ENCODE measurements at regions not wholly inside any gene's neighbourhood (a gene's known extent, or its start where the extent isn't known, plus 50 kb on each side); places are given as distances from the start of the nearest gene placed in this dataset.

DNA sequence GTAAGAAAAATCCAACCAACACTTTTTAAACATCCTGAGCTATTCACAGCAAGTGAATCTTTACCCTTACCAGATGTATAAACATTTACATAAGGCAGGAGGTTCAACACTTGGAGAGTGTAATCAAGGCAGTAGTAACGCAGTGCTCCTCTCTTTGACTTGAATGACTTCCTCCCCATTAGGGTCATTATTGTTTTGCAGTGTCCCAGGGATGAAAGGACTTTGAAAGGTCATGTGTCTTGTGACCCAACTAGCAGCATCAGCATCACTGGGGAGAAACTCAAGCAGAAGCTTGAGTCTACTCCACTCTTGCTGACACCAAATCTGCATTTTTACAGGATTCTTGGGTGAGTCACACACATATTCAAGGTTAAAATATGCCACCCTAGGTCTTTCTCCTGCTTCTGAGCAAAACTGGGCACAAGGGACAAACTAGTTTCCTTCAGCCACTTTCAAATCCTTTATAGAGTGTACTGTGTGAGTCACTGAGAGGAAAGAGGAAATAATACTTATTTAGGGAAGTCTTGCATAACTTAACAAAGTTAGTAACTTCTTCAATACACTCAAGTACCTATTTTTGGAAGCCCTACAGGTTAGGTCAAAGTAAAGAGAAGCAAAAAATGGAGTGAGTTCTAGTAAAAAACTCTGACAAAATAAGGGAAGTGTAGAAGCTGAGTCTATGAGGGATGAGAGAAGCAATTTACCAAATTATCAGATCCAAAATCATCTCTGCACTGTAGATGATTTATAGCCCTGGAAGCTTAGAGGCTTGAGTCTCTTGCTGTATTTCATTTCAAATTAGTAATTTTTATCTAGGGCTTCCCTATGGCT lies 51.0 kb upstream of the EML4 start:
- CTCF ChIA-PET = interaction anchor here (0.6 kb wide), 1 partner anchor 46 kb away, joined by 3 read pairs; no protein-coding TSS in a partner anchor
- Histone ChIP-seq H3K4me2 (peak overlapping the region; percentile 48), H3K4me3 (no peak overlapping the region), H2AFZ (no peak overlapping the region), H3F3A (ENCODE audit: insufficient read depth, low read depth) (peaks cover 38% of the 10 kb centered on the region), H3K27ac (peak overlapping the region; percentile 79), H3K79me2 (ENCODE audit: low read depth) (no peaks in the 10 kb centered on the region), H4K20me1 (ENCODE audit: insufficient read depth) (no peaks in the 10 kb centered on the region), H3K27me3 (ENCODE audit: insufficient read depth, low read depth) (no peaks in the 10 kb centered on the region), H3K9me2 (ENCODE audit: insufficient read depth) (no peaks in the 10 kb centered on the region), H3K4me1 (replicated peaks; ENCODE audit: insufficient read depth) (peaks cover 43% of the 10 kb centered on the region), H3K36me3 (ENCODE audit: low read depth) (no peaks in the 10 kb centered on the region), H3K9me3 (ENCODE audit: insufficient read depth, low read depth) (peaks cover 11% of the 10 kb centered on the region)
- peak; percentile 57 to 100 for DNase-seq
- no peak for TF ChIP-seq EZH2 (IDR thresholded peaks at IDR 0.05; ENCODE audit: low read depth)
- TF ChIP-seq, protein P1, sequence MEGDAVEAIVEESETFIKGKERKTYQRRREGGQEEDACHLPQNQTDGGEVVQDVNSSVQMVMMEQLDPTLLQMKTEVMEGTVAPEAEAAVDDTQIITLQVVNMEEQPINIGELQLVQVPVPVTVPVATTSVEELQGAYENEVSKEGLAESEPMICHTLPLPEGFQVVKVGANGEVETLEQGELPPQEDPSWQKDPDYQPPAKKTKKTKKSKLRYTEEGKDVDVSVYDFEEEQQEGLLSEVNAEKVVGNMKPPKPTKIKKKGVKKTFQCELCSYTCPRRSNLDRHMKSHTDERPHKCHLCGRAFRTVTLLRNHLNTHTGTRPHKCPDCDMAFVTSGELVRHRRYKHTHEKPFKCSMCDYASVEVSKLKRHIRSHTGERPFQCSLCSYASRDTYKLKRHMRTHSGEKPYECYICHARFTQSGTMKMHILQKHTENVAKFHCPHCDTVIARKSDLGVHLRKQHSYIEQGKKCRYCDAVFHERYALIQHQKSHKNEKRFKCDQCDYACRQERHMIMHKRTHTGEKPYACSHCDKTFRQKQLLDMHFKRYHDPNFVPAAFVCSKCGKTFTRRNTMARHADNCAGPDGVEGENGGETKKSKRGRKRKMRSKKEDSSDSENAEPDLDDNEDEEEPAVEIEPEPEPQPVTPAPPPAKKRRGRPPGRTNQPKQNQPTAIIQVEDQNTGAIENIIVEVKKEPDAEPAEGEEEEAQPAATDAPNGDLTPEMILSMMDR (conservative IDR thresholded peaks at IDR 0.05) = no peak
- intact Hi-C loops (cut with micrococcal nuclease; ENCODE audit: unreplicated experiment) = loop anchor here (1.0 to 2.0 kb wide), 2 partner anchors 15 kb away; no protein-coding TSS in a partner anchor
- BruUV-seq (replicated peaks) = no TSS peak
- POLR2A ChIA-PET (ENCODE audit: unreplicated experiment) = no interaction called here

DNA sequence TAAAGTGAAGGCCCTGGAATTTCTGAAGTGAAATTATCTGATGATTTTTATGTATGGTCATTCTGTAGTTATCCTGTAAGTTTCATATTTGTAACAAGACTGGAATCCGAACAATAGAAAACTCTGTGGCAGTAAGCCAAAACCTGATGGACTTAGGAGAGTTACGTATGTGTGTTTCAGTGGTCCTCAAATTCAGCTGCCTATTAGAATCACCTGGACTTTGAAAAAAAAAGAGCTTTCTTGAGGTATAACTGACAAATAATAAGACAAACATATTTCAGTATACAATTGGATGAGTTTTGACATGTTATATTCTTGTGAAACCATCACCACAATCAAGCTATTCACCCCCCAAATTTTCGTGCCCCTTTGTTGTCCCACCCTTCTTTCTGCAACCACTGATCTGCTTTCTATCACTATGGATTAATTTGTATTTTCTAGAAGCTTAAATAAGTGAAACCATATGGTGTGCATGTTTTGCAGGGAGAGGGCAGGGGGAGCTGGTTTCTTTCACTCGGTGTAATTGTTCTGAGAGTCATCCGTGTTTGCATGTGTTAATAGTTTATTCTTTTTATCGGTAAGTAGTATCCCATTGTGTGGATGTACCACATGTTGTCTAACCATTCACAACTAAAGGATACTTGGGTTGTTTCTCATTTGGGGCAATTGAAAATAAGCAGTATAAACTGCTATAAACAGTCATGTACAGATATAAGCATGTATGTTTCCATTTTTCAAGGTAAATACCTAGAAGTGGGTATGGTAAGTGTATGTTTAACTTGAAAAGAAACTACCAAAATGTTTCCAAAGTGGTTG lies 50.2 kb upstream of the EML4 start:
- TF ChIP-seq, protein P1 (conservative IDR thresholded peaks at IDR 0.05) = no peak
- no peak for TF ChIP-seq EZH2 (IDR thresholded peaks at IDR 0.05; ENCODE audit: low read depth)
- ChIA-PET POLR2A (ENCODE audit: unreplicated experiment) (interaction anchor here (0.6 kb wide), 1 partner anchor 14 kb away, joined by 3 read pairs; no protein-coding TSS in a partner anchor), CTCF (no interaction called here)
- intact Hi-C loops (cut with micrococcal nuclease; ENCODE audit: unreplicated experiment) = loop anchor here (1.0 to 2.0 kb wide), 2 partner anchors 14 to 16 kb away; no protein-coding TSS in a partner anchor
- no TSS peak for BruUV-seq (replicated peaks)
- Histone ChIP-seq H3K4me1 (replicated peaks; ENCODE audit: insufficient read depth) (peaks cover 44% of the 10 kb centered on the region), H3K36me3 (ENCODE audit: low read depth) (no peaks in the 10 kb centered on the region), H3K79me2 (ENCODE audit: low read depth) (no peaks in the 10 kb centered on the region), H3K27me3 (ENCODE audit: insufficient read depth, low read depth) (no peaks in the 10 kb centered on the region), H3K9me3 (ENCODE audit: insufficient read depth, low read depth) (peaks cover 11% of the 10 kb centered on the region), H3K27ac (peak overlapping the region; percentile 79), H3F3A (ENCODE audit: insufficient read depth, low read depth) (peaks cover 45% of the 10 kb centered on the region), H2AFZ (no peak overlapping the region), H3K9me2 (ENCODE audit: insufficient read depth) (no peaks in the 10 kb centered on the region), H3K4me2 (peak overlapping the region; percentile 48), H4K20me1 (ENCODE audit: insufficient read depth) (no peaks in the 10 kb centered on the region), H3K4me3 (no peak overlapping the region)
- no peak for DNase-seq
